ENCODE measurements at regions not wholly inside any gene's neighbourhood (a gene's known extent, or its start where the extent isn't known, plus 50 kb on each side); places are given as distances from the start of the nearest gene placed in this dataset.

GRCh38 chr6:94065707-94066337 lies 646.5 kb upstream of the EPHA7 start:
- Histone ChIP-seq H2AFZ (ENCODE audit: low read depth, low read length, poor library complexity, severe bottlenecking) (no peak overlapping the region), H4K20me1 (ENCODE audit: insufficient read depth) (no peaks in the 10 kb centered on the region), H3K4me2 (ENCODE audit: low read length) (no peak overlapping the region), H3K27ac (ENCODE audit: low read depth, low read length) (no peak overlapping the region), H3K79me2 (ENCODE audit: insufficient read depth, low read length) (no peaks in the 10 kb centered on the region), H3K9me3 (ENCODE audit: control insufficient read depth in 1 of 2, insufficient read depth in 1 of 2, low read depth in 1 of 2, low read length in 2 of 2) (no peaks in the 10 kb centered on the region; a peak in 1 of 4 replicates), H3K4me1 (ENCODE audit: control insufficient read depth in 1 of 2, insufficient read depth in 2 of 2, low read length in 2 of 2) (no peaks in the 10 kb centered on the region), H3K4me3 (replicated peaks in 1 of 2; ENCODE audit: low read depth in 1 of 2, low read length in 2 of 2) (no peak overlapping the region), H3K36me3 (ENCODE audit: control insufficient read depth in 1 of 2, insufficient read depth in 2 of 2, low read length in 2 of 2) (no peaks in the 10 kb centered on the region), H3K9ac (ENCODE audit: low read length) (no peak overlapping the region), H3K9me2 (ENCODE audit: insufficient read depth) (no peaks in the 10 kb centered on the region), H3K27me3 (ENCODE audit: insufficient read depth, low read length) (no peaks in the 10 kb centered on the region)
- intact Hi-C loops (cut with micrococcal nuclease) = no loop called here
- ATAC-seq (no peak), DNase-seq (ENCODE audit: low read depth, low spot score) (no peak)
- CTCF ChIA-PET = no interaction called here
- POLR2A ChIA-PET = no interaction called here
- RAD21 ChIA-PET (ENCODE audit: low non-redundant PET in 1 of 2, low total read pairs in 2 of 2, uncharacterized antibody in 2 of 2, unreplicated experiment in 2 of 2) = no interaction called here
- TF ChIP-seq FOSL1 (IDR thresholded peaks at IDR 0.05; ENCODE audit: low read depth) (no peak), EZH2 (IDR thresholded peaks at IDR 0.05) (no peak), ZFX (IDR thresholded peaks at IDR 0.05) (no peak), POLR2AphosphoS5 (IDR thresholded peaks at IDR 0.05; ENCODE audit: low read depth, low read length) (no peak), CEBPB (IDR thresholded peaks at IDR 0.05; ENCODE audit: low read depth) (no peak), REST (IDR thresholded peaks at IDR 0.05; ENCODE audit: low read depth) (no peak), CTCF (IDR thresholded peaks at IDR 0.05 in 2 of 3, conservative IDR thresholded peaks at IDR 0.05 in 1 of 3; ENCODE audit: borderline replicate concordance in 1 of 3, insufficient read depth in 1 of 3, low read depth in 2 of 3, low read length in 2 of 3) (no peak), YY1 (IDR thresholded peaks at IDR 0.05; ENCODE audit: extremely low read depth, insufficient replicate concordance, low read depth, low read length) (no peak), ATF3 (IDR thresholded peaks at IDR 0.05) (no peak), EGR1 (IDR thresholded peaks at IDR 0.05; ENCODE audit: low read depth) (no peak), ZNF274 (IDR thresholded peaks at IDR 0.05; ENCODE audit: low read depth, low read length) (no peak), ELF1 (IDR thresholded peaks at IDR 0.05; ENCODE audit: borderline replicate concordance, low read depth) (no peak), EZH2phosphoT487 (IDR thresholded peaks at IDR 0.05; ENCODE audit: borderline replicate concordance) (no peak), CBX3 (IDR thresholded peaks at IDR 0.05; ENCODE audit: low read depth) (no peak), SRF (IDR thresholded peaks at IDR 0.05; ENCODE audit: low read depth) (no peak), SP1 (IDR thresholded peaks at IDR 0.05; ENCODE audit: low read depth) (no peak), ZBTB33 (IDR thresholded peaks at IDR 0.05; ENCODE audit: extremely low read depth, insufficient replicate concordance, low read length) (no peak)
- no TSS peak for BruUV-seq (replicated peaks)

Measured in HCT116 (cell line).